MM.1S (cell line): ENCODE measurements at regions not wholly inside any gene's neighbourhood (a gene's known extent, or its start where the extent isn't known, plus 50 kb on each side); places are given as distances from the start of the nearest gene placed in this dataset.

Experiments
- DNase-seq: peaks from one replicate; pipeline ENCODE4 v3.0.0-alpha.2; 2015
- H2AFZ ChIP-seq: fragments of 300-600 bp; sonication (generic); 2 replicates; pipeline ENCODE4 v1.6.0; 2016; ENCODE audit warnings: antibody characterized with exemption, low read length
- H3F3A ChIP-seq: fragments of 300-600 bp; sonication (generic); 2 replicates; pipeline ENCODE4 v1.6.1; 2016; ENCODE audit warnings: mild to moderate bottlenecking, antibody characterized with exemption, low read length, moderate library complexity, mixed read lengths; ENCODE audit not compliant: insufficient read depth
- H3K27ac ChIP-seq: fragments of 300-600 bp; sonication (generic); 2 replicates; pipeline ENCODE4 v1.5.1; 2016; ENCODE audit warnings: mild to moderate bottlenecking, low read length
- H3K27me3 ChIP-seq: fragments of 300-600 bp; sonication (generic); replicated peaks from 2 replicates; pipeline ENCODE4 v1.6.0; 2016; ENCODE audit warnings: low read length; ENCODE audit not compliant: insufficient read depth
- H3K36me3 ChIP-seq: fragments of 300-600 bp; sonication (generic); replicated peaks from 2 replicates; pipeline ENCODE4 v1.6.1; 2016; ENCODE audit warnings: mild to moderate bottlenecking, low read length, mixed read lengths; ENCODE audit not compliant: insufficient read depth
- H3K4me1 ChIP-seq: fragments of 300-600 bp; sonication (generic); 2 replicates; pipeline ENCODE4 v1.6.1; 2016; ENCODE audit warnings: low read length, mixed read lengths
- H3K4me2 ChIP-seq: fragments of 300-600 bp; sonication (generic); 2 replicates; pipeline ENCODE4 v1.6.0; 2016; ENCODE audit warnings: low read depth, low read length
- H3K4me3 ChIP-seq: fragments of 300-600 bp; sonication (generic); 2 replicates; pipeline ENCODE4 v1.5.1; 2016; ENCODE audit warnings: low read length, mixed read lengths
- H3K79me2 ChIP-seq: fragments of 300-600 bp; sonication (generic); 2 replicates; pipeline ENCODE4 v1.6.1; 2016; ENCODE audit warnings: mixed run types, low read length, mixed read lengths
- H3K9ac ChIP-seq: fragments of 300-600 bp; sonication (generic); 2 replicates; pipeline ENCODE4 v1.6.1; 2016; ENCODE audit warnings: low read length, mixed read lengths
- H3K9me2 ChIP-seq: fragments of 300-600 bp; sonication (generic); replicated peaks from 2 replicates; pipeline ENCODE4 v1.6.1; 2016; ENCODE audit warnings: mild to moderate bottlenecking, low read length, mixed read lengths; ENCODE audit not compliant: insufficient read depth
- H3K9me3 ChIP-seq: fragments of 300-600 bp; sonication (generic); replicated peaks from 2 replicates; pipeline ENCODE4 v1.6.1; 2016; ENCODE audit warnings: mild to moderate bottlenecking, low read length, mixed read lengths; ENCODE audit not compliant: insufficient read depth
- H4K20me1 ChIP-seq: fragments of 300-600 bp; sonication (generic); 2 replicates; pipeline ENCODE4 v1.6.1; 2016; ENCODE audit warnings: mild to moderate bottlenecking, low read length, moderate library complexity, mixed read lengths; ENCODE audit not compliant: insufficient read depth
- EZH2 ChIP-seq: fragments of 300-600 bp; sonication (generic); optimal IDR thresholded peaks from 2 replicates; pipeline ENCODE3; 2017; ENCODE audit warnings: low read depth, mild to moderate bottlenecking, antibody characterized with exemption, low read length, mixed read lengths
- EZH2phosphoT487 ChIP-seq: fragments of 300-600 bp; sonication (generic); IDR thresholded peaks from 2 replicates; pipeline ENCODE4 v1.6.1; 2018; ENCODE audit warnings: antibody characterized with exemption, low read length
- TF ChIP-seq, protein P1 (sequence below): fragments of 300-600 bp; sonication (generic); IDR thresholded peaks from 2 replicates; pipeline ENCODE4 v1.5.1; 2016; ENCODE audit warnings: antibody characterized with exemption, low read length, mixed read lengths

DNA sequence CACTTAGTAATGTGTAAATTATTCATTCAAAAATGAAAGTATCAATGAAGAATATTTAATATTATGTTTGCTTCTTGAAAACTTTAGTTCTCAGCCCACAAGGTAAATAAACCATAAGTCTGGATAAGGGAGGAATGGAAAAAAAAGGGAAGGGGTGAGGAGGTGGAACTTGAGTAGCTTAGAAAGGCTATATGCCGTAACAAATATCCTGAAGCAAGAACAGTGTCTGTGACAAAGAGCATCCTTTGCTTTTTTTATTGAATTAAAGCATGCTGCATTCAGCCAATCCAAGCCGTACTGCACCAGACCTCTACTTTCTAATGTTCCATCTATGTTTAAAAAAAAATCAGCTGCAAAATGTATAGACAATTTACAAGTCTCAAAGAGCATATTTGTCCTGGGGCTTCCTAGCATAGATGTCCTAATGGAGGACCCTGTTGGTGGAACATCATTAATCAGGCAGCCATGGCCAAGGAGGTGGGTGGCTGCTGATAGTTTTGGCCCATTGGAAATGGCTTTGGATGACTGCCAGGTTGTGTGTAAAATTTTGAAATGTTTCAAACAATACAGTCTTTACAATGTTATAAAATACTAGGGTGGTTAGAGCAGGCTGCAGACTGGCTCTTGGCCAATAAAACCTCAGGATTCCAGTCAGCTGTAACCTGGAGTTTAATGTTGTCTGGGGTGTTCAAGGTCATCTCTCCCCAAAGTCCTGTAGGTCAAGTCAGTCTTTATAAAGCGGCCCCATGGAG lies 895.8 kb upstream of the SOX9 start:
- no peaks in the 10 kb centered on the region for H3K4me1 ChIP-seq
- H3K4me3 ChIP-seq = no peak overlapping the region
- H3K27me3 ChIP-seq = no peaks in the 10 kb centered on the region
- no peaks in the 10 kb centered on the region for H3F3A ChIP-seq
- no peaks in the 10 kb centered on the region for H3K79me2 ChIP-seq
- H3K9me3 ChIP-seq = no peaks in the 10 kb centered on the region
- H4K20me1 ChIP-seq = no peaks in the 10 kb centered on the region
- H3K9me2 ChIP-seq = no peaks in the 10 kb centered on the region
- no peak overlapping the region for H2AFZ ChIP-seq
- no peaks in the 10 kb centered on the region for H3K36me3 ChIP-seq
- no peak for DNase-seq
- no peak overlapping the region for H3K9ac ChIP-seq
- H3K4me2 ChIP-seq = no peak overlapping the region
- no peak for TF ChIP-seq EZH2phosphoT487
- no peak overlapping the region for H3K27ac ChIP-seq

DNA sequence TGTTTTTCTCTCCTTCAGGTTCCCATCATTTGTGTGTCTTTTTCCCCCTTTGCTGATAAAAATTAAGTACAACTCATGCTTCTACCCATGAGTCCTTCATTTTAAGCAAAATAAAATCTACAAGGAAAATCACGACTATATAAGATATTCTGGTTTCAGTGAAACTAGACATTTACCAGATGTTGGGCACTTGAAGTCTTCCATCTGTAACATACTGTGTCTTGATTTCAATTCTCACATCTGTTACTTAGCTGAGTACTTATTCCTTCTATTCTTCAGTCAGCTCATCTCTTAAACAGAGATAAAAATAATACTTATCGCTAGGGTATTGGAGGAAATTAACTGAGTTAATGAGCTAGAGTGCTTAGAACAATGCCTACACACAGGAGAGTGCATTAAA lies 893.0 kb upstream of the SOX9 start:
- Histone ChIP-seq H2AFZ (no peak overlapping the region), H3K9me3 (no peaks in the 10 kb centered on the region), H3K9ac (no peak overlapping the region), H3K27ac (no peak overlapping the region), H3K36me3 (no peaks in the 10 kb centered on the region), H3K4me3 (no peak overlapping the region), H3F3A (no peaks in the 10 kb centered on the region), H3K4me1 (no peaks in the 10 kb centered on the region), H4K20me1 (no peaks in the 10 kb centered on the region), H3K9me2 (no peaks in the 10 kb centered on the region), H3K79me2 (no peaks in the 10 kb centered on the region), H3K27me3 (no peaks in the 10 kb centered on the region), H3K4me2 (no peak overlapping the region)
- TF ChIP-seq EZH2 (no peak), EZH2phosphoT487 (no peak)
- TF ChIP-seq, protein P1, sequence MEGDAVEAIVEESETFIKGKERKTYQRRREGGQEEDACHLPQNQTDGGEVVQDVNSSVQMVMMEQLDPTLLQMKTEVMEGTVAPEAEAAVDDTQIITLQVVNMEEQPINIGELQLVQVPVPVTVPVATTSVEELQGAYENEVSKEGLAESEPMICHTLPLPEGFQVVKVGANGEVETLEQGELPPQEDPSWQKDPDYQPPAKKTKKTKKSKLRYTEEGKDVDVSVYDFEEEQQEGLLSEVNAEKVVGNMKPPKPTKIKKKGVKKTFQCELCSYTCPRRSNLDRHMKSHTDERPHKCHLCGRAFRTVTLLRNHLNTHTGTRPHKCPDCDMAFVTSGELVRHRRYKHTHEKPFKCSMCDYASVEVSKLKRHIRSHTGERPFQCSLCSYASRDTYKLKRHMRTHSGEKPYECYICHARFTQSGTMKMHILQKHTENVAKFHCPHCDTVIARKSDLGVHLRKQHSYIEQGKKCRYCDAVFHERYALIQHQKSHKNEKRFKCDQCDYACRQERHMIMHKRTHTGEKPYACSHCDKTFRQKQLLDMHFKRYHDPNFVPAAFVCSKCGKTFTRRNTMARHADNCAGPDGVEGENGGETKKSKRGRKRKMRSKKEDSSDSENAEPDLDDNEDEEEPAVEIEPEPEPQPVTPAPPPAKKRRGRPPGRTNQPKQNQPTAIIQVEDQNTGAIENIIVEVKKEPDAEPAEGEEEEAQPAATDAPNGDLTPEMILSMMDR = no peak
- no peak for DNase-seq

DNA sequence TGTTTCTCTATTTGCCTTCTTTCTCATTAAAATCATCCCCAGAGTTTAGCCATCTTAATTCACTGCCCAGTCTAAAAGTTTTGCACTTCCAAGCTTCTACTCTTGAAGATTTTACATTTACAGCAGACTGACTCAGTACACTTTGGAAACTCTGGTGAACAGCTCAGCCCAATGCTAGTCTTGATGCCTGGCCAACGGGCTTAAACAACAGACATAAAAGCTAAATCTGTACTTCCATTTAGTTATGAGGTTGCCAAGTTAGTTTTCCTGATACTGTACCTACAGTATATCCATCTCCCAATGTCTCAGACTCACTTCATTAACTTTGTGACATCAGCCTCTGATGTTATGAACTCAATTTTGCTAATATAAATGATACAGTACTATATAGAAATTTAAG lies 891.8 kb upstream of the SOX9 start:
- Histone ChIP-seq H3K27me3 (no peaks in the 10 kb centered on the region; the same call in 1 of the 2 replicates), H3K36me3 (no peaks in the 10 kb centered on the region), H3K4me1 (peaks cover 3% of the 10 kb centered on the region), H3K4me2 (no peak overlapping the region), H3K27ac (no peak overlapping the region), H2AFZ (no peak overlapping the region), H3K79me2 (no peaks in the 10 kb centered on the region), H3K9me3 (no peaks in the 10 kb centered on the region), H3K4me3 (no peak overlapping the region), H3K9ac (no peak overlapping the region), H4K20me1 (no peaks in the 10 kb centered on the region), H3K9me2 (no peaks in the 10 kb centered on the region), H3F3A (peaks cover 3% of the 10 kb centered on the region; the same call in 1 of the 2 replicates)
- TF ChIP-seq EZH2 = no peak
- TF ChIP-seq, protein P1 = no peak
- TF ChIP-seq EZH2phosphoT487 = no peak
- no peak for DNase-seq

DNA sequence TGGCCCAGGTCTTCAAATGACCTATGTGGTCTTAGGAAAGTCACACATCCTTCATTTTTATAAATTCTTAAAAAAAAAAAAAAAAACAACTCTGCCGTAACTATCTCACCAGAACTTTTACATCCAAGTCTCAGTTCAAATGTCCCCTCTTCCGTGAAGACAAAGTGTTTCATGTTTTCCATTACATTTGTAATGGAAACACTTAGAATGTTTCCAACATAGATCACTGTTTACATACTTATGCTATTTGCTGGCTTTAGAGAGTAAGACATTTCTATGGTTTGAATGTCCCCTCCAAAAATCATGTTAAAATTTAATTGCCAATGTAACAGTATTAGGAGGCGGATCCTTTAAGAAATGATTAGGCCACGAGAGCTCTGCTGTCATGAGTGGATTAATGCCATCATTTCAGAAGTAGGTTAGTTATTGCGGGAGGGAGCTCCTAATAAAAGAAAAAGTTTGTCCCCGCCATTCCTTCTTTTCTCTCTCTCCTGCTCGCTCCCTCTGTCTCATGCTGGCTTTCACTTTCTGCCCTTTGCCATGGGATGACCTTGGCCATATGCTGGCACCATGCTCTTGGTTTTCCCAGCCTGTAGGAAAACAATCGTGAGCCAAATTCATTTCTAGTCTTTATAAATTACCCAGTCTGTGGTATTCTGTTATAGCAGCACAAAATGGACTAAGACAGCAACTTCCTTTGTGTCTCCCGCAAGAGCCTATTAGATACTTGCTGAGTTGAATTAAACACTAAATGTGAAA lies 887.8 kb upstream of the SOX9 start:
- Histone ChIP-seq H3K4me3 (no peak overlapping the region), H3K36me3 (no peaks in the 10 kb centered on the region), H2AFZ (no peak overlapping the region), H3K79me2 (no peaks in the 10 kb centered on the region), H3K4me2 (no peak overlapping the region), H3K27me3 (no peaks in the 10 kb centered on the region; the same call in 1 of the 2 replicates), H3K9ac (no peak overlapping the region), H3F3A (peaks cover 16% of the 10 kb centered on the region), H4K20me1 (no peaks in the 10 kb centered on the region), H3K4me1 (peaks cover 14% of the 10 kb centered on the region), H3K9me3 (no peaks in the 10 kb centered on the region), H3K9me2 (no peaks in the 10 kb centered on the region), H3K27ac (no peak overlapping the region)
- no peak for DNase-seq
- TF ChIP-seq EZH2phosphoT487 (no peak), EZH2 (no peak)
- TF ChIP-seq, protein P1 = no peak
